ENCODE measurements at regions not wholly inside any gene's neighbourhood (a gene's known extent, or its start where the extent isn't known, plus 50 kb on each side); places are given as distances from the start of the nearest gene placed in this dataset.

DNA sequence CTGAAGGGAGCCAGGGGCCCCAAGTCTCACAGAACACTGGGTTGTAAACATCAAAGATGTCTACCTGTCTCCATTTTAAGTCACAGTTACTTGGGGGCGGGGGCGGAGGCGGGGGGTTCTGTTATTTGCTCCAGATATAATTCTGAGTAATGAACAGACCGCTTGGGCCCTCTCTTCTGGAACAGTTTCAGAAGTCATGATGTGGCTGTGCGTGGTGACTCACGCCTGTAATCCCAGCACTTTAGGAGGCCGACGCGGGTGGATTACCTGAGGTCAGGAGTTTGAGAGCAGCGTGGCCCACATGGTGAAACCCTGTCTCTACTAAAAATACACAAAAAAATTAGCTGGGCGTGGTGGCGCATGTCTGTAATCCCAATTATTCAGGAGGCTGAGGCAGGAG, 157.9 kb upstream of the APCDD1 start:
- TF ChIP-seq, protein P1, sequence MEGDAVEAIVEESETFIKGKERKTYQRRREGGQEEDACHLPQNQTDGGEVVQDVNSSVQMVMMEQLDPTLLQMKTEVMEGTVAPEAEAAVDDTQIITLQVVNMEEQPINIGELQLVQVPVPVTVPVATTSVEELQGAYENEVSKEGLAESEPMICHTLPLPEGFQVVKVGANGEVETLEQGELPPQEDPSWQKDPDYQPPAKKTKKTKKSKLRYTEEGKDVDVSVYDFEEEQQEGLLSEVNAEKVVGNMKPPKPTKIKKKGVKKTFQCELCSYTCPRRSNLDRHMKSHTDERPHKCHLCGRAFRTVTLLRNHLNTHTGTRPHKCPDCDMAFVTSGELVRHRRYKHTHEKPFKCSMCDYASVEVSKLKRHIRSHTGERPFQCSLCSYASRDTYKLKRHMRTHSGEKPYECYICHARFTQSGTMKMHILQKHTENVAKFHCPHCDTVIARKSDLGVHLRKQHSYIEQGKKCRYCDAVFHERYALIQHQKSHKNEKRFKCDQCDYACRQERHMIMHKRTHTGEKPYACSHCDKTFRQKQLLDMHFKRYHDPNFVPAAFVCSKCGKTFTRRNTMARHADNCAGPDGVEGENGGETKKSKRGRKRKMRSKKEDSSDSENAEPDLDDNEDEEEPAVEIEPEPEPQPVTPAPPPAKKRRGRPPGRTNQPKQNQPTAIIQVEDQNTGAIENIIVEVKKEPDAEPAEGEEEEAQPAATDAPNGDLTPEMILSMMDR (conservative IDR thresholded peaks at IDR 0.05; ENCODE audit: low read depth, low read length), result no peak
- TF ChIP-seq POLR2A (IDR thresholded peaks at IDR 0.05; ENCODE audit: low read depth, low read length) (no peak), CHD1 (IDR thresholded peaks at IDR 0.05; ENCODE audit: low read depth, low read length) (no peak), MAFK (IDR thresholded peaks at IDR 0.05; ENCODE audit: low read depth, low read length) (no peak), RAD21 (IDR thresholded peaks at IDR 0.05; ENCODE audit: low read length) (no peak), SMC3 (IDR thresholded peaks at IDR 0.05; ENCODE audit: low read depth, low read length) (no peak), CEBPB (IDR thresholded peaks at IDR 0.05; ENCODE audit: low read depth, low read length) (no peak)

All from IMR-90 (cell line).